Tibial nerve (tissue), 4 donors: ENCODE measurements at regions not wholly inside any gene's neighbourhood (a gene's known extent, or its start where the extent isn't known, plus 50 kb on each side); places are given as distances from the start of the nearest gene placed in this dataset.

Experiments used
- DNase-seq, 2 donors: peaks; one replicate each; pipeline ENCODE4 v3.0.0-alpha.2; 2019; ENCODE audit warnings: low spot score in 2 of 2
- H3K27ac ChIP-seq, 4 donors: fragments of 200-600 bp; sonication (generic) in 3 of 4; one replicate each; pipeline ENCODE4 v1.5.1; 2017 to 2019; ENCODE audit warnings: mild to moderate bottlenecking in 1 of 4
- H3K27me3 ChIP-seq, 2 donors: fragments of 200-600 bp; sonication (generic) in 1 of 2; one replicate each; pipeline versions ENCODE4 v1.5.1 to v1.6.0; 2017 to 2019
- H3K36me3 ChIP-seq, 3 donors: fragments of 200-600 bp; sonication (generic); one replicate each; pipeline ENCODE4 v1.5.1; 2018 to 2019
- H3K4me1 ChIP-seq, 4 donors: fragments of 200-600 bp; sonication (generic) in 3 of 4; one replicate each; pipeline ENCODE4 v1.5.1; 2017 to 2019
- H3K4me3 ChIP-seq, 4 donors: fragments of 200-600 bp; sonication (generic) in 3 of 4; one replicate each; pipeline ENCODE4 v1.5.1; 2017 to 2019; ENCODE audit warnings: mild to moderate bottlenecking in 1 of 4, moderate library complexity in 1 of 4
- H3K9me3 ChIP-seq, 4 donors: fragments of 200-600 bp; sonication (generic) in 3 of 4; one replicate each; pipeline ENCODE4 v1.5.1; 2017 to 2019
- CTCF ChIP-seq, 5 experiments: fragments of 200-600 bp in 3 of 5; fragments of 450-650 bp in 2 of 5; sonication (generic) in 3 of 5; IDR thresholded peaks; one replicate each; pipeline ENCODE4 v1.5.1; 2016 to 2019; ENCODE audit warnings: antibody characterized with exemption in 5 of 5, mild to moderate bottlenecking in 3 of 5, moderate library complexity in 2 of 5
- EP300 ChIP-seq, 2 donors: sonication (generic); formaldehyde crosslinking; IDR thresholded peaks; one replicate each; pipeline ENCODE4 v1.6.1; 2017; ENCODE audit warnings: antibody characterized with exemption in 2 of 2, mild to moderate bottlenecking in 1 of 2
- POLR2A ChIP-seq, 2 donors: fragments of 450-650 bp; IDR thresholded peaks; one replicate each; pipeline ENCODE4 v1.6.1; 2017; ENCODE audit warnings: antibody characterized with exemption in 2 of 2, mild to moderate bottlenecking in 2 of 2, moderate library complexity in 2 of 2
- WGBS, 2 donors: methylation state at CpG; one replicate each; pipeline ENCODE4 v1.1.5; 2018; 5-methylcytosine and 5-hydroxymethylcytosine counted together

GRCh38 chrX:102860235-102860634 lies 76.8 kb upstream of the RAB40AL start:
- H3K4me3 ChIP-seq = no peak overlapping the region
- peaks cover 0 to 5% of the 10 kb centered on the region in 2 donors for H3K27me3 ChIP-seq
- no peaks in the 10 kb centered on the region for H3K9me3 ChIP-seq
- no peak overlapping the region for H3K27ac ChIP-seq
- TF ChIP-seq EP300 (IDR thresholded peaks at IDR 0.05) (no peak), CTCF (IDR thresholded peaks at IDR 0.05) (no peak), POLR2A (IDR thresholded peaks at IDR 0.05) (no peak)
- 64 to 70% methylated on average over 1 of the region's 1 CpG for whole genome bisulfite sequencing, 2 donors
- H3K4me1 ChIP-seq = no peaks in the 10 kb centered on the region
- H3K36me3 ChIP-seq = no peaks in the 10 kb centered on the region
- no peak for DNase-seq

GRCh38 chrX:102863735-102864134 lies 73.3 kb upstream of the RAB40AL start:
- WGBS, 2 donors = 2% methylated on average over 4 of the region's 4 CpGs
- Histone ChIP-seq H3K36me3 (peaks cover 0 to 2% (median 0%) of the 10 kb centered on the region in 3 donors), H3K9me3 (no peaks in the 10 kb centered on the region), H3K4me3 (no peak overlapping the region), H3K4me1 (no peaks in the 10 kb centered on the region), H3K27ac (no peak overlapping the region), H3K27me3 (peaks cover 0 to 4% of the 10 kb centered on the region in 2 donors)
- peak; percentile 80 to 92 for DNase-seq
- TF ChIP-seq POLR2A (IDR thresholded peaks at IDR 0.05) (no peak), EP300 (IDR thresholded peaks at IDR 0.05) (no peak), CTCF (IDR thresholded peaks at IDR 0.05) (peak; percentile 62 to 94 (median 76))

GRCh38 chrX:102866981-102867656 lies 70.0 kb upstream of the RAB40AL start:
- 63 to 77% methylated on average over 2 of the region's 2 CpGs for WGBS, 2 donors
- Histone ChIP-seq H3K4me3 (no peak overlapping the region), H3K36me3 (peaks cover 0 to 2% (median 0%) of the 10 kb centered on the region in 3 donors), H3K27ac (no peak overlapping the region), H3K4me1 (no peaks in the 10 kb centered on the region), H3K27me3 (no peaks in the 10 kb centered on the region), H3K9me3 (no peaks in the 10 kb centered on the region)
- no peak for DNase-seq
- TF ChIP-seq EP300 (IDR thresholded peaks at IDR 0.05) (no peak), POLR2A (IDR thresholded peaks at IDR 0.05) (no peak), CTCF (IDR thresholded peaks at IDR 0.05) (no peak)

- Histone ChIP-seq H3K4me3 (no peak overlapping the region), H3K9me3 (no peaks in the 10 kb centered on the region), H3K36me3 (peaks cover 0 to 9% (median 0%) of the 10 kb centered on the region in 3 donors), H3K27ac (no peak overlapping the region), H3K27me3 (no peaks in the 10 kb centered on the region), H3K4me1 (no peaks in the 10 kb centered on the region)
- WGBS, 2 donors = 76 to 82% methylated on average over 7 of the region's 7 CpGs
- TF ChIP-seq EP300 (IDR thresholded peaks at IDR 0.05) (no peak), POLR2A (IDR thresholded peaks at IDR 0.05) (no peak), CTCF (IDR thresholded peaks at IDR 0.05) (no peak)
- DNase-seq = no peak
Measured at GRCh38 chrX:102883491-102883890, 53.6 kb upstream of the RAB40AL start.
